LNCaP clone FGC (cell line): ENCODE measurements at regions not wholly inside any gene's neighbourhood (a gene's known extent, or its start where the extent isn't known, plus 50 kb on each side); places are given as distances from the start of the nearest gene placed in this dataset.

Source experiments
- DNase-seq: peaks from one replicate; pipeline ENCODE4 v3.0.0-alpha.2; 2011; ENCODE audit warnings: low read depth
- H3K4me3 ChIP-seq: 2 replicates; pipeline ENCODE4 v1.5.1; 2011; ENCODE audit warnings: mild to moderate bottlenecking, low read depth, low read length, control low read depth
- CTCF ChIP-seq: IDR thresholded peaks from 2 replicates; pipeline ENCODE4 v1.5.1; 2012; ENCODE audit warnings: mild to moderate bottlenecking; ENCODE audit not compliant: control insufficient read depth, insufficient read depth; ENCODE audit errors: extremely low read depth

GRCh38 chr1:101316799-101317198, 80.0 kb downstream of the S1PR1 start:
- no peak overlapping the region for H3K4me3 ChIP-seq
- TF ChIP-seq CTCF = no peak
- no peak for DNase-seq

GRCh38 chr1:101317590-101317989, 80.8 kb downstream of the S1PR1 start:
- no peak for TF ChIP-seq CTCF
- no peak for DNase-seq

GRCh38 chr1:101323535-101323934, 86.7 kb downstream of the S1PR1 start:
- no peak for TF ChIP-seq CTCF
- DNase-seq = no peak
- no peak overlapping the region for H3K4me3 ChIP-seq

More at GRCh38 chr1:101317590-101317989, 80.8 kb downstream of the S1PR1 start:
- no peak overlapping the region for H3K4me3 ChIP-seq

- no peak for DNase-seq
These were observed 88.3 kb downstream of the S1PR1 start for GRCh38 chr1:101325144-101325543.

GRCh38 chr1:101330427-101331130, 93.8 kb downstream of the S1PR1 start:
- no peak for TF ChIP-seq CTCF

More at GRCh38 chr1:101325144-101325543, 88.3 kb downstream of the S1PR1 start:
- no peak overlapping the region for H3K4me3 ChIP-seq
- TF ChIP-seq CTCF = no peak

GRCh38 chr1:101331794-101332193, 95.0 kb downstream of the S1PR1 start:
- no peak overlapping the region for H3K4me3 ChIP-seq
- TF ChIP-seq CTCF = no peak
- no peak for DNase-seq

More at GRCh38 chr1:101330427-101331130, 93.8 kb downstream of the S1PR1 start:
- no peak overlapping the region for H3K4me3 ChIP-seq
- DNase-seq = no peak

- no peak for TF ChIP-seq CTCF
- DNase-seq = no peak
- H3K4me3 ChIP-seq = no peak overlapping the region
These were observed 95.8 kb downstream of the S1PR1 start for GRCh38 chr1:101332633-101333032.
